Thyroid gland (tissue), 4 donors: ENCODE measurements at regions not wholly inside any gene's neighbourhood (a gene's known extent, or its start where the extent isn't known, plus 50 kb on each side); places are given as distances from the start of the nearest gene placed in this dataset.

ENCODE experiments used
- POLR2A ChIP-seq, 2 donors: fragments of 450-650 bp; IDR thresholded peaks; one replicate each; pipeline ENCODE4 v1.6.1; 2017; ENCODE audit warnings: antibody characterized with exemption in 2 of 2, mild to moderate bottlenecking in 2 of 2, moderate library complexity in 1 of 2
- TF ChIP-seq, protein P1 (sequence below), 6 experiments: fragments of 200-600 bp in 3 of 6; fragments of 450-650 bp in 3 of 6; sonication (generic) in 3 of 6; IDR thresholded peaks; one replicate each; pipeline ENCODE4 v1.5.1; 2016 to 2019; ENCODE audit warnings: antibody characterized with exemption in 6 of 6, mild to moderate bottlenecking in 2 of 6, inconsistent platforms in 1 of 6, moderate library complexity in 1 of 6

DNA sequence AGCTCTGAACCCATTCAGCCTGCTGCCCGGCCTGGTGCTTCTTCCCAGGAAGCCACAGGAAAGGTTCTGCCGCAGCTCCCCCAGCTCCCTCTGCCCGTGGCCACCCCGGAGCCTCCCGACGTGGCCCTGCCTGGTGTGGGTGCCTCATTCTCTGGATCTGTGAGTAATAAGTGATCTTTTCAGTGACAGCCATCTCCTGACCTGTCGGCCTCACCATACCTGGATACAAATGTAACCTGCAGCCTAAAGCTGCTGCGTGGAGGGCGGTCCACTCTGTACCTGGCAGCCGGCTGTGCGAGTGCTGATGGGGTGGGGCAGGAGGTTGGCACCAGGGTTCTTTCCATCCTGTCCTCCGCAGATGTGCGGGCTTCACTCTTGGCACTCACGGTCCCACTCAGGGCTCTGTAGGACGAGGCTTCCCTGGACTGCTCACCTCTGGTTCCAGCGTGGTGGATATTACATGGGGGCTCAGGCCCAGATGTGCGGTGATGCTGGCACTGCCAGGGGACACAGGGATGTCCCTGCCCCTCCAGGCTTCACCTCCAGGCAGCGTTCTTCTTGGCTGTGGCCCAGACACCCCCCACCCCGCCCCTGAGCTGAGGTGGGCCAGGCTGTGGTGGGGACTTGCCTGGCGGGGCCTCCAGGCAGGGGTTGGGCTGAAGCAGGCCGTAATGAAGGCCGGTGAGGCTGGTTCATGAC lies 748.5 kb downstream of the BRD1 start:
- TF ChIP-seq POLR2A (IDR thresholded peaks at IDR 0.05) = no peak
- TF ChIP-seq, protein P1, sequence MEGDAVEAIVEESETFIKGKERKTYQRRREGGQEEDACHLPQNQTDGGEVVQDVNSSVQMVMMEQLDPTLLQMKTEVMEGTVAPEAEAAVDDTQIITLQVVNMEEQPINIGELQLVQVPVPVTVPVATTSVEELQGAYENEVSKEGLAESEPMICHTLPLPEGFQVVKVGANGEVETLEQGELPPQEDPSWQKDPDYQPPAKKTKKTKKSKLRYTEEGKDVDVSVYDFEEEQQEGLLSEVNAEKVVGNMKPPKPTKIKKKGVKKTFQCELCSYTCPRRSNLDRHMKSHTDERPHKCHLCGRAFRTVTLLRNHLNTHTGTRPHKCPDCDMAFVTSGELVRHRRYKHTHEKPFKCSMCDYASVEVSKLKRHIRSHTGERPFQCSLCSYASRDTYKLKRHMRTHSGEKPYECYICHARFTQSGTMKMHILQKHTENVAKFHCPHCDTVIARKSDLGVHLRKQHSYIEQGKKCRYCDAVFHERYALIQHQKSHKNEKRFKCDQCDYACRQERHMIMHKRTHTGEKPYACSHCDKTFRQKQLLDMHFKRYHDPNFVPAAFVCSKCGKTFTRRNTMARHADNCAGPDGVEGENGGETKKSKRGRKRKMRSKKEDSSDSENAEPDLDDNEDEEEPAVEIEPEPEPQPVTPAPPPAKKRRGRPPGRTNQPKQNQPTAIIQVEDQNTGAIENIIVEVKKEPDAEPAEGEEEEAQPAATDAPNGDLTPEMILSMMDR (IDR thresholded peaks at IDR 0.05) = no peak
